GM12878 (cell line): ENCODE measurements at regions not wholly inside any gene's neighbourhood (a gene's known extent, or its start where the extent isn't known, plus 50 kb on each side); places are given as distances from the start of the nearest gene placed in this dataset.

Experiments
- ATAC-seq: fragments of 200-7000 bp; cut with Tn5 transposase; 3 replicates; pipeline ENCODE4 v1.9.1; 2020; ENCODE audit warnings: mild to moderate bottlenecking, moderate library complexity
- BruUV-seq: library from RNA; stranded (reverse); fragments of 400-500 nt; replicated peaks from 2 replicates; lab custom pipeline; 2021; lab: Mats Ljungman, UMichigan
- CTCF ChIA-PET: fragments of 300-600 bp; sonication (Branson Sonifier 250); formaldehyde crosslinking; extraction: SDS; loops from one replicate; lab custom pipeline; 2021; ENCODE audit warnings: inconsistent platforms; lab: Yijun Ruan, JAX
- POLR2A ChIA-PET: fragments of 350-600 bp; formaldehyde crosslinking; extraction: SDS; loops from one replicate; lab custom pipeline; 2021; ENCODE audit warnings: inconsistent platforms; lab: Charles Lee
- RAD21 ChIA-PET: fragments of 300-600 bp; sonication (Branson Sonifier 250); formaldehyde crosslinking; loops from one replicate; lab custom pipeline; 2023; ENCODE audit warnings: antibody characterized with exemption; ENCODE audit not compliant: unreplicated experiment; lab: Charles Lee
- SMC1A ChIA-PET: fragments of 300-600 bp; sonication (Branson Sonifier 250); formaldehyde crosslinking; loops from one replicate; lab custom pipeline; 2023; ENCODE audit not compliant: unreplicated experiment, uncharacterized antibody; lab: Charles Lee
- DNase-seq: peaks from one replicate; pipeline ENCODE4 v3.0.0-alpha.2; 2011; ENCODE audit warnings: low read depth, low spot score
- FAIRE-seq: peaks from 3 replicates; lab custom pipeline; 2011; peaks lifted over from hg19 to GRCh38; lab: Jason Lieb, UNC
- H2AFZ ChIP-seq: 2 replicates; pipeline ENCODE4 v1.6.0; 2011; ENCODE audit warnings: low read depth, low read length, control low read depth; ENCODE audit not compliant: control insufficient read depth
- H3K27ac ChIP-seq: 2 replicates; pipeline ENCODE4 v1.5.1; 2011; ENCODE audit warnings: control low read depth; ENCODE audit not compliant: control insufficient read depth, insufficient read depth
- H3K27me3 ChIP-seq, 2 experiments: replicated peaks in 1 of 2; 2 replicates each; pipeline versions ENCODE4 v1.6.0 to v1.6.1; 2011; ENCODE audit warnings: low read length in 1 of 2; ENCODE audit not compliant: control insufficient read depth in 2 of 2, insufficient read depth in 2 of 2
- H3K36me3 ChIP-seq, 2 experiments: 2 replicates each; pipeline ENCODE4 v1.5.1; 2011; ENCODE audit warnings: low read length in 1 of 2; ENCODE audit not compliant: control insufficient read depth in 2 of 2, insufficient read depth in 2 of 2
- H3K4me1 ChIP-seq: 2 replicates; pipeline ENCODE4 v1.6.1; 2011; ENCODE audit warnings: mild to moderate bottlenecking, low read length, moderate library complexity, mixed read lengths; ENCODE audit not compliant: control insufficient read depth, insufficient read depth
- H3K4me2 ChIP-seq: 2 replicates; pipeline ENCODE4 v1.6.0; 2011; ENCODE audit warnings: control low read depth; ENCODE audit not compliant: control insufficient read depth, insufficient read depth
- H3K4me3 ChIP-seq: fragments of 200-600 bp; sonication (generic); 2 replicates; pipeline ENCODE4 v1.5.1; 2016
- H3K79me2 ChIP-seq: 2 replicates; pipeline ENCODE4 v1.6.0; 2011; ENCODE audit warnings: low read length; ENCODE audit not compliant: control insufficient read depth, insufficient read depth
- H3K9ac ChIP-seq: 2 replicates; pipeline ENCODE4 v1.8.0; 2011; ENCODE audit warnings: low read length, control low read depth, mixed read lengths; ENCODE audit not compliant: control insufficient read depth, insufficient read depth
- H3K9me3 ChIP-seq: replicated peaks from 3 replicates; pipeline ENCODE4 v1.5.1; 2011; ENCODE audit warnings: mild to moderate bottlenecking, low read length; ENCODE audit not compliant: control insufficient read depth, insufficient read depth
- H4K20me1 ChIP-seq: 2 replicates; pipeline ENCODE4 v1.6.0; 2011; ENCODE audit not compliant: control insufficient read depth, insufficient read depth
- ATF7 ChIP-seq: fragments of 450-650 bp; IDR thresholded peaks from 2 replicates; pipeline ENCODE4 v1.6.1; 2016; ENCODE audit warnings: low read depth, mild to moderate bottlenecking
- CEBPB ChIP-seq, 2 experiments: fragments of 150-350 bp in 1 of 2; IDR thresholded peaks; 2 replicates each; pipeline ENCODE4 v1.6.1; 2012 to 2014; ENCODE audit warnings: low read depth in 2 of 2, low read length in 2 of 2, borderline replicate concordance in 1 of 2, inconsistent platforms in 1 of 2
- CHD2 ChIP-seq: IDR thresholded peaks from 2 replicates; pipeline ENCODE4 v1.6.1; 2011; ENCODE audit warnings: low read depth, low read length, improper control_type of control experiment, borderline replicate concordance
- CUX1 ChIP-seq: IDR thresholded peaks from 2 replicates; pipeline ENCODE4 v1.6.1; 2012; ENCODE audit warnings: improper control_type of control experiment, low read depth, low read length; ENCODE audit not compliant: insufficient replicate concordance
- GABPA ChIP-seq: IDR thresholded peaks from 2 replicates; pipeline ENCODE4 v1.6.1; 2014; ENCODE audit warnings: antibody characterized with exemption, low read depth, mild to moderate bottlenecking, inconsistent platforms
- HCFC1 ChIP-seq: fragments of 150-350 bp; IDR thresholded peaks from 2 replicates; pipeline ENCODE4 v1.6.1; 2014; ENCODE audit warnings: low read length
- IKZF1 ChIP-seq: fragments of 450-650 bp; conservative IDR thresholded peaks from 2 replicates; pipeline ENCODE4 v1.6.1; 2017; ENCODE audit warnings: antibody characterized with exemption, mild to moderate bottlenecking
- IKZF2 ChIP-seq, 2 experiments: fragments of 450-650 bp; IDR thresholded peaks; 2 replicates each; pipeline ENCODE4 v1.6.1; 2017; ENCODE audit warnings: mild to moderate bottlenecking in 2 of 2, moderate library complexity in 2 of 2
- LARP7 ChIP-seq: fragments of 450-650 bp; IDR thresholded peaks from 2 replicates; pipeline ENCODE4 v1.6.1; 2017; ENCODE audit warnings: mild to moderate bottlenecking
- MEF2B ChIP-seq: fragments of 450-650 bp; IDR thresholded peaks from 2 replicates; pipeline ENCODE4 v1.6.1; 2018; ENCODE audit warnings: mild to moderate bottlenecking, moderate library complexity; ENCODE audit not compliant: partially characterized antibody, poor library complexity, severe bottlenecking
- NR2C1 ChIP-seq: fragments of 450-650 bp; IDR thresholded peaks from 2 replicates; pipeline ENCODE4 v1.6.1; 2017; ENCODE audit warnings: antibody characterized with exemption, mild to moderate bottlenecking, moderate library complexity
- NR2F1 ChIP-seq: fragments of 450-650 bp; conservative IDR thresholded peaks from 2 replicates; pipeline ENCODE4 v1.6.1; 2017; ENCODE audit warnings: mild to moderate bottlenecking
- POLR2A ChIP-seq: IDR thresholded peaks from 2 replicates; pipeline ENCODE4 v1.6.1; 2011; ENCODE audit warnings: low read depth, mild to moderate bottlenecking, low read length
- POU2F2 ChIP-seq: IDR thresholded peaks from 3 replicates; pipeline ENCODE4 v1.6.1; 2011; ENCODE audit warnings: low read depth, mild to moderate bottlenecking, low read length, borderline replicate concordance
- SP1 ChIP-seq: IDR thresholded peaks from one replicate; pipeline ENCODE4 v1.6.1; 2011; ENCODE audit warnings: low read depth, low read length
- TCF12 ChIP-seq: IDR thresholded peaks from 2 replicates; pipeline ENCODE4 v1.6.1; 2011; ENCODE audit warnings: low read depth, mild to moderate bottlenecking, low read length
- YBX1 ChIP-seq: fragments of 450-650 bp; IDR thresholded peaks from 2 replicates; pipeline ENCODE4 v1.6.1; 2016; ENCODE audit warnings: antibody characterized with exemption
- YY1 ChIP-seq: IDR thresholded peaks from 2 replicates; pipeline ENCODE4 v1.6.1; 2011; ENCODE audit warnings: low read depth, mild to moderate bottlenecking, low read length
- ZNF217 ChIP-seq: fragments of 450-650 bp; IDR thresholded peaks from 2 replicates; pipeline ENCODE4 v1.6.1; 2017; ENCODE audit warnings: antibody characterized with exemption, mild to moderate bottlenecking
- ZNF24 ChIP-seq: fragments of 450-650 bp; IDR thresholded peaks from 2 replicates; pipeline ENCODE4 v1.6.1; 2017; ENCODE audit warnings: antibody characterized with exemption, mild to moderate bottlenecking
- ZNF384 ChIP-seq: IDR thresholded peaks from 2 replicates; pipeline ENCODE4 v1.6.1; 2012; ENCODE audit warnings: low read depth, mild to moderate bottlenecking, low read length, improper control_type of control experiment, borderline replicate concordance
- ZZZ3 ChIP-seq: IDR thresholded peaks from 2 replicates; pipeline ENCODE4 v1.6.1; 2011; ENCODE audit warnings: low read depth; ENCODE audit not compliant: control insufficient read depth, insufficient read length
- WGBS: methylation state at CpG from one replicate; pipeline ENCODE4 v1.1.6; 2016; ENCODE audit warnings: low lambda C conversion rate; ENCODE audit not compliant: insufficient replicate concordance, insufficient coverage; ENCODE audit errors: missing lambda C conversion rate; 5-methylcytosine and 5-hydroxymethylcytosine counted together
- in situ Hi-C: fragments of 300-500 bp; cut with MboI; formaldehyde crosslinking; loops from 9 replicates; pipeline ENCODE4 v1.14.3; 2018; ENCODE audit warnings: mixed read lengths
- intact Hi-C: fragments of 100-400 bp; cut with micrococcal nuclease; formaldehyde crosslinking; loops from one replicate; pipeline ENCODE4 v1.14.2; 2022; ENCODE audit not compliant: unreplicated experiment
- TF ChIP-seq, protein P1 (sequence below): fragments of 450-650 bp; IDR thresholded peaks from 2 replicates; pipeline ENCODE4 v1.6.1; 2016; ENCODE audit warnings: mild to moderate bottlenecking

- intact Hi-C loops = loop anchor here (10.0 kb wide), 2 partner anchors 187 to 413 kb away; partner anchors contain the start of gene PRDM1
- Histone ChIP-seq H3K79me2 (no peaks in the 10 kb centered on the region), H3K27ac (no peak overlapping the region), H4K20me1 (no peaks in the 10 kb centered on the region), H3K9me3 (no peaks in the 10 kb centered on the region), H3K4me3 (no peak overlapping the region), H3K4me2 (no peak overlapping the region), H3K27me3 (no peaks in the 10 kb centered on the region; a peak in 1 of 4 replicates), H2AFZ (no peak overlapping the region), H3K9ac (no peak overlapping the region), H3K36me3 (no peaks in the 10 kb centered on the region), H3K4me1 (peaks cover 4% of the 10 kb centered on the region; the same call in 1 of the 2 replicates)
- DNase-seq (no peak), FAIRE-seq (no peak), ATAC-seq (peak; percentile 74)
- BruUV-seq = no TSS peak
- SMC1A ChIA-PET = interaction anchor here (1.5 to 1.8 kb wide), 2 partner anchors 14 to 107 kb away, joined by 3 to 4 read pairs; no protein-coding TSS in a partner anchor
- RAD21 ChIA-PET = no interaction called here
- in situ Hi-C loops = no loop called here
- CTCF ChIA-PET = interaction anchor here (0.9 kb wide), 1 partner anchor 19 kb away, joined by 3 read pairs; no protein-coding TSS in a partner anchor
- WGBS = 14% methylated on average over 5 of the region's 5 CpGs
- POLR2A ChIA-PET = no interaction called here
- TF ChIP-seq ZNF24 (no peak), ZZZ3 (no peak), CUX1 (no peak), TCF12 (peak; percentile 65; the same call in 1 of the 2 replicates), GABPA (no peak), MEF2B (no peak), ZNF217 (no peak), POLR2A (no peak), YY1 (no peak), CEBPB (IDR thresholded peaks at IDR 0.05; ENCODE audit: borderline replicate concordance in 1 of 2, low read depth in 2 of 2, low read length in 2 of 2) (no peak), ZNF384 (no peak), SP1 (no peak), NR2C1 (no peak), POU2F2 (peak; percentile 82; the same call in 2 of the 3 replicates), HCFC1 (no peak), LARP7 (no peak), IKZF1 (peak; percentile 71), YBX1 (no peak), CHD2 (no peak), NR2F1 (peak; percentile 61), IKZF2 (IDR thresholded peaks at IDR 0.05) (peak; percentile 49 to 76), ATF7 (no peak)
- TF ChIP-seq, protein P1, sequence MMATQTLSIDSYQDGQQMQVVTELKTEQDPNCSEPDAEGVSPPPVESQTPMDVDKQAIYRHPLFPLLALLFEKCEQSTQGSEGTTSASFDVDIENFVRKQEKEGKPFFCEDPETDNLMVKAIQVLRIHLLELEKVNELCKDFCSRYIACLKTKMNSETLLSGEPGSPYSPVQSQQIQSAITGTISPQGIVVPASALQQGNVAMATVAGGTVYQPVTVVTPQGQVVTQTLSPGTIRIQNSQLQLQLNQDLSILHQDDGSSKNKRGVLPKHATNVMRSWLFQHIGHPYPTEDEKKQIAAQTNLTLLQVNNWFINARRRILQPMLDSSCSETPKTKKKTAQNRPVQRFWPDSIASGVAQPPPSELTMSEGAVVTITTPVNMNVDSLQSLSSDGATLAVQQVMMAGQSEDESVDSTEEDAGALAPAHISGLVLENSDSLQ = no peak
Measured at GRCh38 chr6:105898286-105898685, 187.8 kb upstream of the PRDM1 start.
